WTC11 (cell line): ENCODE measurements at regions not wholly inside any gene's neighbourhood (a gene's known extent, or its start where the extent isn't known, plus 50 kb on each side); places are given as distances from the start of the nearest gene placed in this dataset.

Experiments used
- ATAC-seq: fragments of 200-7000 bp; cut with Tn5 transposase; 2 replicates; pipeline ENCODE4 v1.10.0; 2021; ENCODE audit warnings: mild to moderate bottlenecking, moderate library complexity
- CTCF ChIA-PET: fragments of 300-600 bp; sonication (Branson Sonifier 250); formaldehyde crosslinking; loops from one replicate; lab custom pipeline; 2021; ENCODE audit warnings: antibody characterized with exemption; lab: Charles Lee
- POLR2A ChIA-PET: fragments of 350-600 bp; sonication (Branson Sonifier 250); formaldehyde crosslinking; loops from one replicate; lab custom pipeline; 2021; ENCODE audit warnings: antibody characterized with exemption; lab: Charles Lee
- DNase-seq: peaks from one replicate; pipeline ENCODE4 v3.0.0; 2021; ENCODE audit warnings: low spot score
- H3K27ac Mint-ChIP-seq: 2 replicates; pipeline ENCODE4 v1.8.0; 2021; ENCODE audit warnings: mixed read lengths
- H3K27me3 Mint-ChIP-seq: 2 replicates; pipeline ENCODE4 v1.8.0; 2021; ENCODE audit warnings: low read depth, mild to moderate bottlenecking, moderate library complexity, mixed read lengths
- H3K36me3 Mint-ChIP-seq: 2 replicates; pipeline ENCODE4 v1.8.0; 2021; ENCODE audit warnings: mixed read lengths
- H3K4me1 Mint-ChIP-seq: 2 replicates; pipeline ENCODE4 v1.8.0; 2022; ENCODE audit warnings: mixed read lengths
- H3K4me3 Mint-ChIP-seq: 2 replicates; pipeline ENCODE4 v1.8.0; 2021; ENCODE audit warnings: mild to moderate bottlenecking, moderate library complexity, mixed read lengths
- H3K9me3 Mint-ChIP-seq: 2 replicates; pipeline ENCODE4 v1.8.0; 2021; ENCODE audit warnings: mixed read lengths
- CREM ChIP-seq: sonication (generic); formaldehyde crosslinking; IDR thresholded peaks from 2 replicates; pipeline ENCODE4 v1.8.1; 2022; ENCODE audit warnings: mild to moderate bottlenecking, missing genetic modification reagents, moderate library complexity
- ELF4 ChIP-seq: sonication (generic); formaldehyde crosslinking; IDR thresholded peaks from 2 replicates; pipeline ENCODE4 v1.8.1; 2022; ENCODE audit warnings: low read depth, mild to moderate bottlenecking, moderate library complexity, missing genetic modification reagents
- ESRRA ChIP-seq: sonication (generic); formaldehyde crosslinking; IDR thresholded peaks from 2 replicates; pipeline ENCODE4 v1.8.1; 2022; ENCODE audit warnings: mild to moderate bottlenecking, missing genetic modification reagents, borderline replicate concordance
- FOXK1 ChIP-seq: sonication (generic); formaldehyde crosslinking; IDR thresholded peaks from 2 replicates; pipeline ENCODE4 v1.8.0; 2022; ENCODE audit warnings: mild to moderate bottlenecking, moderate library complexity, missing genetic modification reagents
- OVOL2 ChIP-seq: fragments of 250-450 bp; sonication (Bioruptor Pico); IDR thresholded peaks from 2 replicates; pipeline ENCODE4 v1.9.0; 2021; ENCODE audit warnings: mild to moderate bottlenecking, borderline replicate concordance
- PRRX2 ChIP-seq: fragments of 250-450 bp; sonication (Bioruptor Pico); IDR thresholded peaks from 2 replicates; pipeline ENCODE4 v1.8.0; 2021; ENCODE audit warnings: mild to moderate bottlenecking
- SP1 ChIP-seq: sonication (generic); formaldehyde crosslinking; conservative IDR thresholded peaks from 2 replicates; pipeline ENCODE4 v1.8.1; 2022; ENCODE audit warnings: missing genetic modification reagents
- ZBTB21 ChIP-seq: sonication (generic); formaldehyde crosslinking; IDR thresholded peaks from 2 replicates; pipeline ENCODE4 v1.8.1; 2023; ENCODE audit warnings: mild to moderate bottlenecking, missing genetic modification reagents, borderline replicate concordance
- ZNF138 ChIP-seq: sonication (generic); formaldehyde crosslinking; conservative IDR thresholded peaks from 2 replicates; pipeline ENCODE4 v1.8.1; 2022; ENCODE audit warnings: mild to moderate bottlenecking, moderate library complexity, missing genetic modification reagents
- TF ChIP-seq, protein P1 (sequence below): sonication (generic); formaldehyde crosslinking; IDR thresholded peaks from 2 replicates; pipeline ENCODE4 v1.8.0; 2022; ENCODE audit warnings: mild to moderate bottlenecking, missing genetic modification reagents
- TF ChIP-seq, protein P2 (sequence below): sonication (generic); formaldehyde crosslinking; IDR thresholded peaks from 2 replicates; pipeline ENCODE4 v1.8.0; 2022; ENCODE audit warnings: mild to moderate bottlenecking, missing genetic modification reagents
- TF ChIP-seq, protein P3 (sequence below): sonication (generic); formaldehyde crosslinking; IDR thresholded peaks from 2 replicates; pipeline ENCODE4 v1.8.0; 2022; ENCODE audit warnings: missing genetic modification reagents
- TF ChIP-seq, protein P4 (sequence below): sonication (generic); formaldehyde crosslinking; IDR thresholded peaks from 2 replicates; pipeline ENCODE4 v1.8.1; 2023; ENCODE audit warnings: mild to moderate bottlenecking, missing genetic modification reagents
- TF ChIP-seq, protein P5 (sequence below): sonication (generic); formaldehyde crosslinking; IDR thresholded peaks from 2 replicates; pipeline ENCODE4 v1.8.1; 2022; ENCODE audit warnings: missing genetic modification reagents, borderline replicate concordance
- TF ChIP-seq, protein P6 (sequence below): sonication (generic); formaldehyde crosslinking; IDR thresholded peaks from 2 replicates; pipeline ENCODE4 v1.8.0; 2022; ENCODE audit warnings: mild to moderate bottlenecking, missing genetic modification reagents

DNA sequence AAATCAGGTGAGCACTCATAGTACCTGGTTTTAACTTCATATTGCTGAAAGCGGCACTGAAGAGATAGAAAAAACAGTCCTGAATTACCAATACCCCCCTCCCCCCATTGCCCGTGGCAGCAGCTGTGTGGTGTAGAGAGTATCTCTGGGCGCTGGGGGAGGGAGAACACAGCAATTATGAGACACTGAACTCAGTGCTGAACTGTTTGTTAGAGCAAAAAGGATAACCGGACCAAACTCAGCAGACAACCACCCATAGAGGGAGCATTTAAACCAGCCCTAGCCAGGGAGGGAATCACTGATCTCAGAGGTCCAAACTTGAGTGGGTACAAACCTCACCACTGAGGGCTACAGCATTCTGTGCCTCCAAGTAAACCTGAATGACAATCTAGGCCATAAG is 457.4 kb upstream of the TEX13C start:
- POLR2A ChIA-PET = no interaction called here
- Mint-ChIP-seq H3K4me3 (no peak overlapping the region), H3K9me3 (peaks cover 8% of the 10 kb centered on the region; the same call in 1 of the 2 replicates), H3K4me1 (no peaks in the 10 kb centered on the region), H3K27ac (no peak overlapping the region), H3K36me3 (no peaks in the 10 kb centered on the region), H3K27me3 (no peaks in the 10 kb centered on the region)
- no peak; the same call in 1 of the 2 replicates for ATAC-seq
- no peak for DNase-seq
- CTCF ChIA-PET = interaction anchor here (0.6 kb wide), 1 partner anchor 455 kb away, joined by 3 read pairs; no protein-coding TSS in a partner anchor
- TF ChIP-seq PRRX2 (CRISPR knock-in tag) = no peak

DNA sequence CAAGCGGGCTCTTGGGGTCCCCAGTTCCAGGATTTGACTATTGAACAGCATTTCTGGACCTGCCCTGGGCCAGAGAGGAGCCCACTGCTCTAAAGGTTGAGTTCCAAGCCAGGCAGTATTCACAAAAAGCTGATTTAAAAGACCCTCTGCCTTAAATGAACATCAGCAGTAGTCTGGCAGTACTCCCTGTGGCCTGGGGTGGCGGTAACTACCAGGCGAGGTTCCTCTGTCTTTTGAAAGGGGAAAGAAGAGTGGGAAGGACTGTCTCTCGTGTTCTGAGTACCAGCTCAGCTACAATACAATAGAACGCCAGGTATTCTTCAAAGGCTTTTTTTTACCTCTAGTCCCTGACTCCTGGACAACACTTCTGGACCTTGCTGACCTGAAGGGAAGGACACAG is 456.4 kb upstream of the TEX13C start:
- no peaks in the 10 kb centered on the region for H3K4me1 Mint-ChIP-seq
- peak; percentile 38 for DNase-seq
- no peaks in the 10 kb centered on the region for H3K27me3 Mint-ChIP-seq
- CTCF ChIA-PET = interaction anchor here (0.5 to 0.8 kb wide), 2 partner anchors 70 to 271 kb away, joined by 3 read pairs; no protein-coding TSS in a partner anchor
- POLR2A ChIA-PET = no interaction called here
- no peaks in the 10 kb centered on the region for H3K36me3 Mint-ChIP-seq
- peaks cover 16% of the 10 kb centered on the region for H3K9me3 Mint-ChIP-seq
- no peak overlapping the region for H3K4me3 Mint-ChIP-seq
- H3K27ac Mint-ChIP-seq = no peak overlapping the region
- TF ChIP-seq, protein P1, sequence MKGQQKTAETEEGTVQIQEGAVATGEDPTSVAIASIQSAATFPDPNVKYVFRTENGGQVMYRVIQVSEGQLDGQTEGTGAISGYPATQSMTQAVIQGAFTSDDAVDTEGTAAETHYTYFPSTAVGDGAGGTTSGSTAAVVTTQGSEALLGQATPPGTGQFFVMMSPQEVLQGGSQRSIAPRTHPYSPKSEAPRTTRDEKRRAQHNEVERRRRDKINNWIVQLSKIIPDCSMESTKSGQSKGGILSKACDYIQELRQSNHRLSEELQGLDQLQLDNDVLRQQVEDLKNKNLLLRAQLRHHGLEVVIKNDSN (CRISPR knock-in tag) = no peak
- TF ChIP-seq, protein P2, sequence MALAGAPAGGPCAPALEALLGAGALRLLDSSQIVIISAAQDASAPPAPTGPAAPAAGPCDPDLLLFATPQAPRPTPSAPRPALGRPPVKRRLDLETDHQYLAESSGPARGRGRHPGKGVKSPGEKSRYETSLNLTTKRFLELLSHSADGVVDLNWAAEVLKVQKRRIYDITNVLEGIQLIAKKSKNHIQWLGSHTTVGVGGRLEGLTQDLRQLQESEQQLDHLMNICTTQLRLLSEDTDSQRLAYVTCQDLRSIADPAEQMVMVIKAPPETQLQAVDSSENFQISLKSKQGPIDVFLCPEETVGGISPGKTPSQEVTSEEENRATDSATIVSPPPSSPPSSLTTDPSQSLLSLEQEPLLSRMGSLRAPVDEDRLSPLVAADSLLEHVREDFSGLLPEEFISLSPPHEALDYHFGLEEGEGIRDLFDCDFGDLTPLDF (CRISPR knock-in tag) = no peak
- peak; percentile 92 for ATAC-seq

DNA sequence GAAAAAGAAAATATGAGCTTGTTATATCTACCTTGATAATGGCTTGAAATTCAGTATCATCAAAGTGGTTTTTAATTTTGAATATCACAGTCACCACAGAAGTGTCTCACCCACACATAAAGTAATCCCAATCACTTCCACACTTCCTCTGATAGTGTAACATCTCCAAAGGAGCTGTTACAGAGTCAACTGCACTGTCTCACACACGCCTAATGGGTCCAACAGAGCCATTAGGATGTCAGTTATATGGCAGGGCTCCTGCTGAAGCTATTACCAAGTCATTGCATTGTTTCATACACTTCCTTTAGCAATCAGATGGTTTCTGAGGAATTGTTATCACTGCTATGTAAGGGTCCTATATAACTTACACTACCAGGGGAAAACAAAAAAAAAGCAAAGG is 432.1 kb upstream of the TEX13C start:
- POLR2A ChIA-PET = no interaction called here
- DNase-seq = no peak
- CTCF ChIA-PET = no interaction called here
- Mint-ChIP-seq H3K36me3 (no peaks in the 10 kb centered on the region), H3K4me3 (no peak overlapping the region), H3K9me3 (no peaks in the 10 kb centered on the region), H3K27ac (no peak overlapping the region), H3K4me1 (no peaks in the 10 kb centered on the region), H3K27me3 (no peaks in the 10 kb centered on the region)
- no peak for ATAC-seq
- TF ChIP-seq, protein P3, sequence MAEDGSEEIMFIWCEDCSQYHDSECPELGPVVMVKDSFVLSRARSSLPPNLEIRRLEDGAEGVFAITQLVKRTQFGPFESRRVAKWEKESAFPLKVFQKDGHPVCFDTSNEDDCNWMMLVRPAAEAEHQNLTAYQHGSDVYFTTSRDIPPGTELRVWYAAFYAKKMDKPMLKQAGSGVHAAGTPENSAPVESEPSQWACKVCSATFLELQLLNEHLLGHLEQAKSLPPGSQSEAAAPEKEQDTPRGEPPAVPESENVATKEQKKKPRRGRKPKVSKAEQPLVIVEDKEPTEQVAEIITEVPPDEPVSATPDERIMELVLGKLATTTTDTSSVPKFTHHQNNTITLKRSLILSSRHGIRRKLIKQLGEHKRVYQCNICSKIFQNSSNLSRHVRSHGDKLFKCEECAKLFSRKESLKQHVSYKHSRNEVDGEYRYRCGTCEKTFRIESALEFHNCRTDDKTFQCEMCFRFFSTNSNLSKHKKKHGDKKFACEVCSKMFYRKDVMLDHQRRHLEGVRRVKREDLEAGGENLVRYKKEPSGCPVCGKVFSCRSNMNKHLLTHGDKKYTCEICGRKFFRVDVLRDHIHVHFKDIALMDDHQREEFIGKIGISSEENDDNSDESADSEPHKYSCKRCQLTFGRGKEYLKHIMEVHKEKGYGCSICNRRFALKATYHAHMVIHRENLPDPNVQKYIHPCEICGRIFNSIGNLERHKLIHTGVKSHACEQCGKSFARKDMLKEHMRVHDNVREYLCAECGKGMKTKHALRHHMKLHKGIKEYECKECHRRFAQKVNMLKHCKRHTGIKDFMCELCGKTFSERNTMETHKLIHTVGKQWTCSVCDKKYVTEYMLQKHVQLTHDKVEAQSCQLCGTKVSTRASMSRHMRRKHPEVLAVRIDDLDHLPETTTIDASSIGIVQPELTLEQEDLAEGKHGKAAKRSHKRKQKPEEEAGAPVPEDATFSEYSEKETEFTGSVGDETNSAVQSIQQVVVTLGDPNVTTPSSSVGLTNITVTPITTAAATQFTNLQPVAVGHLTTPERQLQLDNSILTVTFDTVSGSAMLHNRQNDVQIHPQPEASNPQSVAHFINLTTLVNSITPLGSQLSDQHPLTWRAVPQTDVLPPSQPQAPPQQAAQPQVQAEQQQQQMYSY (CRISPR knock-in tag) = no peak
- TF ChIP-seq, protein P4, sequence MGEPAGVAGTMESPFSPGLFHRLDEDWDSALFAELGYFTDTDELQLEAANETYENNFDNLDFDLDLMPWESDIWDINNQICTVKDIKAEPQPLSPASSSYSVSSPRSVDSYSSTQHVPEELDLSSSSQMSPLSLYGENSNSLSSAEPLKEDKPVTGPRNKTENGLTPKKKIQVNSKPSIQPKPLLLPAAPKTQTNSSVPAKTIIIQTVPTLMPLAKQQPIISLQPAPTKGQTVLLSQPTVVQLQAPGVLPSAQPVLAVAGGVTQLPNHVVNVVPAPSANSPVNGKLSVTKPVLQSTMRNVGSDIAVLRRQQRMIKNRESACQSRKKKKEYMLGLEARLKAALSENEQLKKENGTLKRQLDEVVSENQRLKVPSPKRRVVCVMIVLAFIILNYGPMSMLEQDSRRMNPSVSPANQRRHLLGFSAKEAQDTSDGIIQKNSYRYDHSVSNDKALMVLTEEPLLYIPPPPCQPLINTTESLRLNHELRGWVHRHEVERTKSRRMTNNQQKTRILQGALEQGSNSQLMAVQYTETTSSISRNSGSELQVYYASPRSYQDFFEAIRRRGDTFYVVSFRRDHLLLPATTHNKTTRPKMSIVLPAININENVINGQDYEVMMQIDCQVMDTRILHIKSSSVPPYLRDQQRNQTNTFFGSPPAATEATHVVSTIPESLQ (CRISPR knock-in tag) = no peak
- TF ChIP-seq, protein P5, sequence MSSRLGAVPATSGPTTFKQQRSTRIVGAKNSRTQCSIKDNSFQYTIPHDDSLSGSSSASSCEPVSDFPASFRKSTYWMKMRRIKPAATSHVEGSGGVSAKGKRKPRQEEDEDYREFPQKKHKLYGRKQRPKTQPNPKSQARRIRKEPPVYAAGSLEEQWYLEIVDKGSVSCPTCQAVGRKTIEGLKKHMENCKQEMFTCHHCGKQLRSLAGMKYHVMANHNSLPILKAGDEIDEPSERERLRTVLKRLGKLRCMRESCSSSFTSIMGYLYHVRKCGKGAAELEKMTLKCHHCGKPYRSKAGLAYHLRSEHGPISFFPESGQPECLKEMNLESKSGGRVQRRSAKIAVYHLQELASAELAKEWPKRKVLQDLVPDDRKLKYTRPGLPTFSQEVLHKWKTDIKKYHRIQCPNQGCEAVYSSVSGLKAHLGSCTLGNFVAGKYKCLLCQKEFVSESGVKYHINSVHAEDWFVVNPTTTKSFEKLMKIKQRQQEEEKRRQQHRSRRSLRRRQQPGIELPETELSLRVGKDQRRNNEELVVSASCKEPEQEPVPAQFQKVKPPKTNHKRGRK (CRISPR knock-in tag) = no peak
- TF ChIP-seq FOXK1 (CRISPR knock-in tag) (no peak), ELF4 (CRISPR knock-in tag) (no peak), CREM (CRISPR knock-in tag) (no peak), SP1 (CRISPR knock-in tag) (no peak), ESRRA (CRISPR knock-in tag) (no peak), ZBTB21 (no peak), ZNF138 (no peak), OVOL2 (CRISPR knock-in tag) (no peak)
- TF ChIP-seq, protein P1 (CRISPR knock-in tag) = no peak
- TF ChIP-seq, protein P6, sequence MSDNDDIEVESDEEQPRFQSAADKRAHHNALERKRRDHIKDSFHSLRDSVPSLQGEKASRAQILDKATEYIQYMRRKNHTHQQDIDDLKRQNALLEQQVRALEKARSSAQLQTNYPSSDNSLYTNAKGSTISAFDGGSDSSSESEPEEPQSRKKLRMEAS (CRISPR knock-in tag) = no peak
